GM19468 (cell line): ENCODE measurements at regions not wholly inside any gene's neighbourhood (a gene's known extent, or its start where the extent isn't known, plus 50 kb on each side); places are given as distances from the start of the nearest gene placed in this dataset.

Source experiments
- ATAC-seq: cut with Tn5 transposase; IDR thresholded peaks from one replicate; pipeline ENCODE4 v1.9.1; 2021; ENCODE audit warnings: mild to moderate bottlenecking, moderate library complexity, moderate number of reproducible peaks; ENCODE audit not compliant: unreplicated experiment; ENCODE audit errors: extremely low read depth

DNA sequence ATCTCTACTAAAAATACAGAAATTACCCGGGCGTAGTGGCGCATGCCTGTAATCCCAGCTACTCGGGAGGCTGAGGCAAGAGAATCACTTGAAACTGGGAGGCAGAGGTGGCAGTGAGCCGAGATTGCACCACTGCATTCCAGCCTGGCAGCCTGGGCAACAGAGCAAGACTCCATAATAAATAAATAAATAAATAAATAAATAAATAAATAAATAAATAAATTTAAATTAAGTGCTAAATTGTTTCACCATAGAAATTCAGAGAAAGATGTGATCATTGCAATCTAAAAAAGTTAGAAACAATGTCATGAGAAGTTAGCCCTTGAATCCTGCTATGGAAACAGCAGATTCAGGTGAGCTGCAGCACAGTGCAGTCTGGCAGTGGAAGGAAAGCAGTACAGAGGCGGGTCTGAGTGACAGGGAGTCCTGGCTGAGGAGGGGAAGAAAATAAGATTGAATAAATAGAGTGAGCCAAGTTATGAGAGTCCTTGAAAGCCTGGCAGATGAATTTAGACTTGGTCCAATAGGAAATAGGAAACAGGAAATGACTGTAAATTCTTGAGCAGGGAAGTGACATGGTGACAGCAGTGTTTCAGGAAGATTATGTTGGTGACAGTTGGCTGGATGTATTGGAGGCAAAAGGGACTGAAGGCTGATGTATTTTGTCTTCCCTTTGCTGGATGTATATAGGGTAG lies 241.5 kb downstream of the GXYLT1 start:
- no peak for ATAC-seq

DNA sequence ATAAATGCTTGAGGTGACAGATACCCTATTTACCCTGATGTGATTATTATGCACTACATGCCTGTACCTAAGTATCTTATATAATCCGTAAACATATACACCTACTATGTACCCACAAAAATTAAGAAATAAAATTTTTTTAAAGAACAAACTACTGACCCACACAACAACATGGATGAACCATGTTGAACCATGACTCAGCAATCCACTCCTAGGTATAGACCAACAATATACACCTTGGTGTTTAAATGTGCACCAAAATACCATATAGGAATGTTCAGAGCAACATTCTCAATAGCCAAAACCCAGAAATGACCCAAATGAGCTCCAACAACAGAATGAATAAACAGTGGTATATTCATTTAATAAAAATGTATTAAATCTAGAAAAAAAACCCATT lies 245.1 kb downstream of the GXYLT1 start:
- no peak for ATAC-seq

DNA sequence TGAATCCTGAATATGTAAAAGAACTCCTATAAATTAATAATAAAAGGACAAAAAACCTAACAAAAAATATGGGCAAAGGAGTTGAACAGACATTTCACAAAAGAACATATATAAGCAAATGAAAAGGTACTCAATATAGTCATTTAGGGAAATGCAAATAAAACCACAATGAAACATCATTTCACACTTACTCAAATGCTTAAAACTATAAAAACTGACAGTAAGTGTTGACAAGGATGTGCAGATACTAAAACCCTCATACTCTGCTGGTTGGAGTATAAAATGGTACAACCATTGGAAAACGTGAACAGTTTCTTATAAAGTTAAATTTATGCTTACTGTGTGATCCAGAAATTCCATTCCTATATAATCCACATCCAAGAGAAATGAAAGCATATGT lies 247.1 kb downstream of the GXYLT1 start:
- no peak for ATAC-seq

GRCh38 chr12:41893491-41893890 lies 251.2 kb downstream of the GXYLT1 start:
- ATAC-seq: no peak

GRCh38 chr12:41892302-41892701 lies 252.4 kb downstream of the GXYLT1 start:
- no peak for ATAC-seq

GRCh38 chr12:41891226-41891625 lies 253.4 kb downstream of the GXYLT1 start:
- ATAC-seq: no peak

DNA sequence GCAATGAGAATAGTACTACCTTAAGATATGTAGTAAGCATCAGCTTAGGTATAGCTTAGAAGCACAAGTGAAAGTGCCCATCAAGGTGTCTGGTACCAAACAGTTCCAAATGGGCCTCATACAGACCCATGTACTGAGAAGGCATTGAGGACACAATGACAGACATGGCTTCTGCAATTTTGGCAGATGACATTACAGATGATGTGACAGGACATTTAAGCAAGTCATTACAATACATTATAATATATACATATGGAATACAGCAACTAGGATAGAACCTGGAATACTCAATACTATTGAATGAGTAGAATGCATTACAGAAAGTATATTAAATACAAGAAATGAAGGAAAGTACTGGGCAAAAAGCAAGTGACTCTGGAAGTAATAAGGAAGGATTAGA lies 256.4 kb downstream of the GXYLT1 start:
- no peak for ATAC-seq

DNA sequence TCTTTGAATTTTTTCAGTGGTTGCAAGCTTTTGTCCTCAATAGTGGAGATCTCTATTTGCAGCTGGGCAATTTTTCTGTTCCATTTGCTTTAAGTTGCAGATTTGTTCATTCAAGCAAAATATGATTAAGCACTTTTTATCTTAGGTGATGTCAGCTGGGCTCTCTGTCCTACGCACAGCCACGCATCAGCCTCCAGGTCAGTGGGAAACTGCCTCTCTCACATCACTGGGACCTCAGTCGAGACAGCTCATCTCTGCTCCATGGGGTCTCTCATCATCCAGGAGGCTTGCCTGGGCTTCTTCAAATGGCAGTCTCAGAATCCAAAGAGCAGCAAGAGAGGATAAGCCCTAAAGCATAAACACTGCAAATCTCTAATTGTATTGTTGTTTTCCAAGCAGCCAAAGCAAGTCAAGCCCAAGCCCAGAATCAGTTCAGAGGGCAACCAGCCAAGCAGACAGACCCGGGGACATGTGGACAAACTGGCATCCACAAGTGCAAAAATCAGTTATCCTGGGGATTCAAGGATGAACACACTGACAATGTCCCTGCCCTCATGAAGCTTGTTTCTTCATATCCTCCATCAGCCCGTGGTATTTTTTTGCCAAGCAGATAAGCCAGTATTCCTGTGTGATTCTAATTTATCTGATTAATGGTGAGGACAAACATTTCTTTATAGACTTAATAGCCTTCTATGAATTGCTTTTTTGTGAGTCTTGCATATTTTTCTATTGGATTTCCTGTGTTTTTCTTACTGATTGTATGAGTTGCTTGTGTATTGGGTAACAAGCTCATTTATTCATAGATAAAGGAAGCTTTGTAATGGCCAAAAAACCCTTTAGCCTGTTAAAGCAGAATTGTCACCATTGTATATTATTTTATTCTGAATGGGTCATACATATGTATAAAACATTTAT lies 262.5 kb downstream of the GXYLT1 start:
- ATAC-seq: no peak

GRCh38 chr12:41869432-41869831 lies 275.2 kb downstream of the GXYLT1 start:
- no peak for ATAC-seq

GRCh38 chr12:41866878-41867430 lies 277.7 kb downstream of the GXYLT1 start:
- no peak for ATAC-seq

- ATAC-seq: no peak
Observed at GRCh38 chr12:41856228-41856627, 288.4 kb downstream of the GXYLT1 start.

- no peak for ATAC-seq
Observed at GRCh38 chr12:41850046-41850445, 294.6 kb downstream of the GXYLT1 start.

DNA sequence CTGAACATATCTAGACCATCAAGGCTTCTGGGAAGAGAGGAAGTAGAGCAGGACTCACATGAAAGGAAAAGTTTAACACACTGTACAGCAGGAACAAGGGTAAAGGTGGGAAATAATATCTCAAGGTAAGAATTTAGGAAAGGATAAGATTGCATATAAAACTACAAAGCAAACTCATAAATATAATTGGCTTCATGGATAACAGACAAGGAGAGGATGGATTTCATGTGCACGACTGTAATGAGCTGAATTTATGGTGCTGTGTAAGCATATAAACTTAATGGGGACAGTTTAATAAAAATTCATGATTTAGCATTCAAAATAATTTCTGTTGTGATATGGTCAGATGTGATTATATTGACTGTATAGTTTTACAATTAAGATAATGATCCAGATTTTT lies 298.0 kb downstream of the GXYLT1 start:
- ATAC-seq: no peak

- no peak for ATAC-seq
Observed at GRCh38 chr12:41836416-41836815, 308.3 kb downstream of the GXYLT1 start.

DNA sequence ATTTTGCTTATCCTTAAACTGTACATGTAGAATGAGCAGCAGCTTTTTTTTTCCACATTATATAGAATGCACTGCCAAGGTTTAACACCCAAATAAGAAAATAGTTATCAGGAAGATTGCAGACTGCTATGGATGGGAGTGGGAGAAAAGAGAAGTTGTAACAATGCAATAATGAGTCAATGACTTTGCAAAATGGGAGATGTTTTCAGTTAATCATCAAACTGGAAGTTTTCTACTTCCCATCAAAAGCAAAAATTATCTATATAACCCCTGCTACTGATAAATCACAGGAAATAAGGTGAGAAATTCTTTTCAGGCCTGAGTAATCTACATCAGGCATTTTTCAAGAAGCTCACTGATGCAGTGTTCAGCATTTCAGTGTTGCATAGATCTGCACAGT lies 309.1 kb downstream of the GXYLT1 start:
- no peak for ATAC-seq

- no peak for ATAC-seq
Observed at GRCh38 chr12:41819948-41820347, 324.7 kb downstream of the GXYLT1 start.

DNA sequence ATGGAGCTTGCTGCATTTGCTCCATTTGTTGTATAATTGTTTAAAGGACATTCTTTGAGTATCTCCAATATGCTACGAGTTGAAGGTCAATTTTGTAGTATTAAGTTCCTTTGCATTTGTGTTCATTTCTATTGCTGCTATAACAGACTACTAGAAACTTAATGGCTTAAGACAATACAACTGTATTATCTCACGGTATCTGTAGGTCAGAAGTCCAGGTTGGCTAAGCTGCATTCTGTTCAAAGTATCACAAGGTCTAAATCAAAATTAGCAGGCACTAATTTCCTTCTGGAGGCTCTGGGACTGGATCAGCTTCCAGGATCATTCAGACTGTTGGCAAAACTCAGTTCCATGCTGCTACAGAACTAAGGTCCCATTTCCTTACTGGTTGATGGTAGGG lies 340.6 kb downstream of the GXYLT1 start:
- no peak for ATAC-seq

DNA sequence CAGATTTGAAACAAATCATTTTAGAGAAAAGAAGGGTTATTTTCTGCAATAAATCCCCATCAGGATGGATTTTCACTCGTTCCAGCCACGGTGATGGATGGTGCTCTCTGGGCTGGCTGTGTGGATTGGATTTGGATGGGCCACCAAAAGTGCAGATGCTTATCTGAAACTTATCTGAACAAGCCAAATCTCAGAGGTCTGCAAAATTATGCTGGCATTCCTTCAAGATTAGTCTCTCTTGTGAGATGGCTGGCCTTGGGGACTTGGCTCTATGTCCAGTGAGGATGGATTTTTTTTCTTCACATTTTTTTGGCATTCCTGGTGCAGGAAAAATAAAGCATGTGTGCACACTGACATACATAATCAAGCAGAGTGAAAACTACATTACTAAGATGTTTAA lies 341.9 kb downstream of the GXYLT1 start:
- no peak for ATAC-seq

GRCh38 chr12:41801261-41801660 lies 343.4 kb downstream of the GXYLT1 start:
- no peak for ATAC-seq

DNA sequence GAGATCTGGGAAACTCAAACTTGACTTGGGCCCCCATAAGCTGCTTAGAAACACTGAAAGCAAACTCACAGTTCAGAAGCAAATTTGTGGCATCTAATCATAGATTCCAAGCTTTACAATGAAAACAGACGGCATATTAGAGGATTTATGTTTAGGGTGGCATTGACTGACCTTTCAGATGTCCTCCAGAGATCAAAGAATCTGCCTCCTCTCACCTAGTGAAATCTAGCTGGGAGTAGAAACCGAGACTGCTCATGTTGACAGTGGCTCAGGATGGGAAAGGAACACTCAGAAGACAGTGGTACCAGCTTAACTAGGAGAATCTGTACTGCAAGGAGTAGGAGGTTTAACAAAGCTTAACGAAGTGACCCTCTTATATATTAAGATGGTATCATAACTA lies 345.0 kb downstream of the GXYLT1 start:
- ATAC-seq: no peak

GRCh38 chr12:41795910-41796309 lies 348.8 kb downstream of the GXYLT1 start:
- no peak for ATAC-seq
